SU-DHL-6 (cell line): ENCODE measurements at regions not wholly inside any gene's neighbourhood (a gene's known extent, or its start where the extent isn't known, plus 50 kb on each side); places are given as distances from the start of the nearest gene placed in this dataset.

ENCODE experiments used
- EZH2phosphoT487 ChIP-seq: fragments of 200-600 bp; sonication (generic), shearing (Covaris generic); conservative IDR thresholded peaks from 2 replicates; pipeline ENCODE4 v1.6.1; 2018; ENCODE audit warnings: mild to moderate bottlenecking, antibody characterized with exemption, low read length, moderate library complexity, mixed read lengths
- TF ChIP-seq, protein P1 (sequence below): fragments of 200-600 bp; sonication (generic); IDR thresholded peaks from one replicate; pipeline ENCODE4 v1.5.1; 2017; ENCODE audit warnings: antibody characterized with exemption, mild to moderate bottlenecking, low read length, moderate library complexity; ENCODE audit not compliant: insufficient read depth, poor library complexity, severe bottlenecking

DNA sequence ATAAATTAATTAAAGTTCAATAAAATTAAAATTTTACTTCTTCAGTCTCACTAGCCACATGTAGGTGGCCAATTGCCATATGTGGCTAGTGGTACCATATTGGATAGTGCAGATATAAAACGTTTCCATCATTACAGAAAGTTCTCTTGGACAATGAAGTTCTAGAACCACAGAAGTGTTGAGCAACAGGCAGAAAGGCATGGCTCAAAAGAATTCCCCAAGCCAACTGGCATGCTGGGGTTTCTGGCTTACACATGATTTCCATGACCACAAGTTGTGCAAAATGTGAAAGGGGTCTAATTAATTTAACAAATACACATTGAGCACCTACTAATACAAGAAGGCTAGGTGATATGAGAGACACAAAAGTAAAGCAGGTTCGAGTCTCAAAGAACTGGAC lies 72.2 kb upstream of the CDC42BPA start:
- TF ChIP-seq, protein P1, sequence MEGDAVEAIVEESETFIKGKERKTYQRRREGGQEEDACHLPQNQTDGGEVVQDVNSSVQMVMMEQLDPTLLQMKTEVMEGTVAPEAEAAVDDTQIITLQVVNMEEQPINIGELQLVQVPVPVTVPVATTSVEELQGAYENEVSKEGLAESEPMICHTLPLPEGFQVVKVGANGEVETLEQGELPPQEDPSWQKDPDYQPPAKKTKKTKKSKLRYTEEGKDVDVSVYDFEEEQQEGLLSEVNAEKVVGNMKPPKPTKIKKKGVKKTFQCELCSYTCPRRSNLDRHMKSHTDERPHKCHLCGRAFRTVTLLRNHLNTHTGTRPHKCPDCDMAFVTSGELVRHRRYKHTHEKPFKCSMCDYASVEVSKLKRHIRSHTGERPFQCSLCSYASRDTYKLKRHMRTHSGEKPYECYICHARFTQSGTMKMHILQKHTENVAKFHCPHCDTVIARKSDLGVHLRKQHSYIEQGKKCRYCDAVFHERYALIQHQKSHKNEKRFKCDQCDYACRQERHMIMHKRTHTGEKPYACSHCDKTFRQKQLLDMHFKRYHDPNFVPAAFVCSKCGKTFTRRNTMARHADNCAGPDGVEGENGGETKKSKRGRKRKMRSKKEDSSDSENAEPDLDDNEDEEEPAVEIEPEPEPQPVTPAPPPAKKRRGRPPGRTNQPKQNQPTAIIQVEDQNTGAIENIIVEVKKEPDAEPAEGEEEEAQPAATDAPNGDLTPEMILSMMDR = no peak
- no peak for TF ChIP-seq EZH2phosphoT487
